HG03442 (cell line): ENCODE measurements at regions not wholly inside any gene's neighbourhood (a gene's known extent, or its start where the extent isn't known, plus 50 kb on each side); places are given as distances from the start of the nearest gene placed in this dataset.

Source experiments
- ATAC-seq: cut with Tn5 transposase; IDR thresholded peaks from one replicate; pipeline ENCODE4 v1.9.1; 2021; ENCODE audit warnings: mild to moderate bottlenecking, moderate library complexity; ENCODE audit not compliant: unreplicated experiment

- ATAC-seq = no peak
Measured at GRCh38 chr6:155523821-155524651, 68.4 kb upstream of the NOX3 start.

GRCh38 chr6:155521719-155522118 lies 66.1 kb upstream of the NOX3 start:
- no peak for ATAC-seq

GRCh38 chr6:155520078-155520477 lies 64.4 kb upstream of the NOX3 start:
- no peak for ATAC-seq

DNA sequence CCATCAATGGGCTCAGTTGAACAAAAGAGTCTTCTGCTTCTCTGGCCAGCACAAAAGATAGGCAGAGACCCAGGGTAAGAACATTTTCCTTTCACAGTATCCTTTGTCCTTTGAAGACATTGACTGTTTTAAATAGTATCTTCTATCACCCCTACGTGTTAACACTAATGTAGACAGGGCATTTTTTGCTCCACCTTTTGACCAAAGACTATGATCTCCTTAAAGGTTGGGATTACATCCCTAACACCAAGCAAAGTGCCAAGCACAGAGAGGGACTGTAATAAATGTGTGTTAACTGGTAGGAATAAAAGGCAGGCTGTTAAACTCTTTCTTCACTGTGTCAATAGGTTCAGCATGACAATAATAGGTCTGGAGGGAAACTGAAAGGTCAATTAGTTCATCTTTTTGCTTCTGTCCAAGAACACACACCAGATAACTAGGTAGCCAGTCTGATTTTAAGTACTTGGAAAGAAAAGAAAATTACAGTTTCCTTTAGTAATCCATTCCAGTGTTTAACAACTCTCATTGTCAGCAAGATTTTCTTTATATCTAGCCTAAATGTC lies 63.6 kb upstream of the NOX3 start:
- no peak for ATAC-seq

- ATAC-seq = no peak
Measured at GRCh38 chr6:155517294-155517693, 61.7 kb upstream of the NOX3 start.

DNA sequence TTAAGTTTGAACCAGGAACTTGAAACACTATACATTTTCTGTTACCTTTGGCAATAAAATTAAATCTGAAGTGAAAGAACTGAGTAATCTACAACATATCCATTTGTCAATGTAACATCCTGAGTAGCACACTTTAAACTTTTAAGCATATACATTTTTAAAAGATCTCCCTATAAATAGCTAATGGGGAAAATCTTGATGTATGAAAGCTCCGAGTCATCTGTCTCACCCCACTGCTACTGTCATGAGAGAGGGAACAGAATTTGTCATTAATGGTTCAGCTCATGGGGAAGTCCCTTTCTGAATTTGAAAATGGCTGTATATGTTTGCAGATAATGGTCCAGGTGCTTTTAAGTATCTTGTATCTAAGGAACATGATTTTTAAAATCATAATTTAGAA lies 55.2 kb upstream of the NOX3 start:
- ATAC-seq = peak; percentile 69

- no peak for ATAC-seq
Measured at GRCh38 chr6:155509743-155510475, 54.3 kb upstream of the NOX3 start.

DNA sequence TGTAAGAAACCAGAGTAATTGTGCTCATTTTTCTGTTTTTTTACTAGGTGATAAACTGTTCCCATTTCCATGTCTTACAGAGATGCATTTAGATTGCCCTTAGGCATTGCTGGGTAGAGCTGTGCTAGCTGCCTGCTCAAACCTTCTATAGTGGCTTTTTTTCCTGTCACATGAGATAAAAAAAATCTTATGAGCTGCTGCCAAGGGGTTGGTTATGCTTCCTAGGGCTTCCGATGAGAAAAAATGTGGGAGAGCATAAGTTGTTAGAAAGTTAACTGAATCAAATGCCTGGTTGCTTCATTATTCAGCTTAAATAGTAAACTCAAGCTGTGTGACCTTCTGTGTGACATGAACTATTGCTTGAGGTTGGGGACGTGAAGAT lies 50.0 kb upstream of the NOX3 start:
- ATAC-seq = no peak
